Upper lobe of left lung (tissue), 4 donors: ENCODE measurements at regions not wholly inside any gene's neighbourhood (a gene's known extent, or its start where the extent isn't known, plus 50 kb on each side); places are given as distances from the start of the nearest gene placed in this dataset.
"Not testable (repeated sequence)": the region's sequence is repeated elsewhere in the genome, so short reads cannot be mapped to it uniquely, and the experiment has no call there.

ENCODE experiments used
- CTCF ChIP-seq, 6 experiments: fragments of 450-650 bp in 4 of 6; fragments of 200-600 bp in 2 of 6; sonication (generic) in 2 of 6; IDR thresholded peaks; one replicate each; pipeline ENCODE4 v1.5.1; 2016 to 2019; ENCODE audit warnings: antibody characterized with exemption in 6 of 6
- EP300 ChIP-seq, 4 donors: sonication (generic); formaldehyde crosslinking; IDR thresholded peaks; one replicate each; pipeline ENCODE4 v1.5.1; 2017; ENCODE audit warnings: antibody characterized with exemption in 4 of 4, control low read depth in 2 of 4
- POLR2A ChIP-seq, 4 donors: fragments of 450-650 bp; IDR thresholded peaks; one replicate each; pipeline ENCODE4 v1.5.1; 2016 to 2017; ENCODE audit warnings: antibody characterized with exemption in 4 of 4, mild to moderate bottlenecking in 2 of 4

DNA sequence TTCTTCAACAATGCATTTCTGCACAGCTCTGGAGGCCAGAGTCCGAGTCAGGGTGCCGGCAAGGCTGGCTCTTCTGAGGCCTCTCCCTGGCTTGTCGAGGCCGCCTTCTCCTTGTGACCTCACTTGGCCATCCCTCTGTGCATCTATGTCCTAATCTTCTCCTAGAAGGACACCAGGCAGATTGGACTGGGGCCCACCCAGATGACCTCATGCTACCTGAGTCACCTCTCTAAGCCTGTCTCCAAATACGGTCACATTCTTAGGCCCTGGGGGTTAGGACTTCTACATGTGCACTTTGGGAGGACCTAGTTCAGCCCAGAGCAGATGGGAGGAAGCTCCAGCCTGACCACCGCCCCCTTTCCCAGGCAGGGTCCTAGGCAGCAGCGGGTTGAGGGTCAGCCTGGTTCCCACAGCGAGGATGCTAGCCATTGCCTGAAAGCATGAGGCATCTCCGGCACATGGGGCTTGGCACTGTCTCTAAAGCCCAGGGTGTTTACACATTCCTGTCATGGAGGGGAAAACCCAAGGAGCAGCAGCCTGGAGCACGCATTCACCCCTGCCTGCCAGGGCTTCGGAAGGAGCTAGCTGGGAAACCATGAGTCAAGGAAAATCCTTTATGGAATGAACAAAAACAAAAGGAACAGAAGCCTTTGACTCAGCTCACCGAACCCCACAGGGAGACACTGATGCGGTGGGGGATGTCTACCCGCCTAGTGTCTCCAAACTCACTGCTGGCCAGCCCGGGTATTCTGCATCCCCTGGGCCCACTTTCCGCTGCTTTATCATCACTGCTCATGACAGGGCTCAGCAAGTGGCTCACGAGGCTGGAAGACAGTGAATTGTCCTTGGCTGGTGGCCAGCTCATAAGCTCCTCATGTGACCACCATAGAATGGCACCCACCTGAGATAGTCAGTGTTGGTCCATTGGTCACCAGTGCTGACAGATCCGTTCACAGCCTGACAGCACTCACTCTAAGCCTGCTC, 140.2 kb upstream of the ZNF469 start:
- TF ChIP-seq CTCF, EP300, POLR2A (IDR thresholded peaks at IDR 0.05): not testable (repeated sequence)
